NCI-H2227 treated with DMSO at 0.1 percent for 48 hours (cell line): ENCODE measurements at regions not wholly inside any gene's neighbourhood (a gene's known extent, or its start where the extent isn't known, plus 50 kb on each side); places are given as distances from the start of the nearest gene placed in this dataset.
A peak's percentile ranks its signal among the peaks of the same experiment; 100 is the strongest.
"Not testable (repeated sequence)": the region's sequence is repeated elsewhere in the genome, so short reads cannot be mapped to it uniquely, and the experiment has no call there.

ENCODE experiments used
- DNase-seq: peaks from one replicate; lab custom pipeline; 2025; lab: John Stamatoyannopoulos, UW

GRCh38 chrX:20712811-20713210 lies 446.1 kb upstream of the RPS6KA3 start:
- no peak for DNase-seq

DNA sequence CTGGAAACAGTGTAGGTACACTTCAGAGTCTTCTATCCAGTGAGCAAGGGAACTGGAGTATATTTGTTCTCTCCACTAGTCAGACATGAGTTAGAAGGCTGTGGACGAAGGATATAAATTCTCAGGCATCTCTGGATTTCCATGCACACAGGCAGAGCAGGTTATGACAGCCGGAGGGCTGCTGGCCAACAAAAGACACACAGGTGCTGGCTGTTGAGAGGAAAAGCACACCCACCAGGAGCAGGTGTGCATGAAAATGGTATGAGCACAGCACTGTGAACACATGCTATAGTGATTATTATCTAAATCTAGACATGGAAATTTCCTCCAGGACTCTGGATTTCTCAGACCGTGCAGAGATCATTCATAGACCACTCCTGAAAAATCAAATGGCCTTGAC lies 444.7 kb upstream of the RPS6KA3 start:
- no peak for DNase-seq

GRCh38 chrX:20693078-20693477 lies 426.4 kb upstream of the RPS6KA3 start:
- DNase-seq, result no peak

DNA sequence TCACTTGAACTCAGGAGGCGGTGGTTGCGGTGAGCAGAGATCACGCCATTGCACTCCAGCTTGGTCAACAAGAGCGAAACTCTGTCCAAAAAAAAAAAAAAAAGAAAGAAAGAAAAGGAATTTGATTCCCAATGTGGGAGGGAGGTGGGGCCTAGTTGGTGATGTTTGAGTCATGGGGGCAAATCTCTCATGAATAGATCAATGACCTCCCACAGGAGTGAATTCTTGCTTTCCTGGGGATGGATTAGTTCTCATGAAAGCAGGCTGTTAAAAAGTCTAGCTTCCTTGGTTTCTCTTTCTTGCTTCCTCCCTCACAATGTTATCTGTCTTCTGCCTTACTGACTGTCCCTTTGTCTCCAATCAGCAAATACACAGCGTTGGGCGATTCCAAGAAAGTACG lies 419.5 kb upstream of the RPS6KA3 start:
- DNase-seq, result no peak

DNA sequence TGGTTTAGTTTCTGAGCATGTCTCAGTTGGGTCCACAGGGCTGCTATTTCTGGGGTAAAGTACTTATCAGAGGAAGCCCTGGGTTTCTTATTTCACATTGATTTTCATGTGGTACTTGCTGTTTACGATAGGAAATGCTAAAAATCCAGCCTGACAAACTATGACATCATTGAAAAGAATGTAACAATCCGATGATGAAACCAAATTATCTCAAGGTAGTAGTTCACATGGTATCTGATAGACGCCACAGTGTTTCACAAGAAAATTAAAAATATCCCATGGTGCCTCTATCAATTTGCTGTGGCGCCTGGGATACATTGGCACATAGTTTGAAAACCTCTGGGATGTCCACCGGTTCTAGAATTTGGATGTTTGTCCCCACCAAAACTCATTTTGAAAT lies 418.9 kb upstream of the RPS6KA3 start:
- no peak for DNase-seq

DNA sequence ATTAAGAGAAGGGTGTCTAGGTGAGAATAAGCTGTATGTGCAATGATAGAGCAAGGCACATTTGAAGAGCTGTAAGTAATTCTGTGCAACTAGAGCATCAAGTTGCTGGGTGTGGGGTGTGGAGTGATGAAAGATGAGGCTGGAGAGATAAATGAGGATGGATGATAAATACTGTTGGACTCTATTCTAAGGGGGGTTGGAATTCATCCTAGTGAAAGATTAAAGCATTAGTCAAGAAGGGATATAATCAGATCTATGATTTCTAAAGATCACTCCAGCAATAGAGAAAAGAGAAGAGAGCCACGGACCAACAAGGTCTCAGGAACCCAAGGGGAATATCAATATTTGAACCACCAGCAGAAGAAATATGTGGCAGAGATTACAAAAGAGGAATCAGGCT lies 415.0 kb upstream of the RPS6KA3 start:
- DNase-seq, result no peak

- no peak for DNase-seq
Observed at GRCh38 chrX:20680998-20681397, 414.3 kb upstream of the RPS6KA3 start.

- no peak for DNase-seq
Observed at GRCh38 chrX:20672476-20672875, 405.8 kb upstream of the RPS6KA3 start.

DNA sequence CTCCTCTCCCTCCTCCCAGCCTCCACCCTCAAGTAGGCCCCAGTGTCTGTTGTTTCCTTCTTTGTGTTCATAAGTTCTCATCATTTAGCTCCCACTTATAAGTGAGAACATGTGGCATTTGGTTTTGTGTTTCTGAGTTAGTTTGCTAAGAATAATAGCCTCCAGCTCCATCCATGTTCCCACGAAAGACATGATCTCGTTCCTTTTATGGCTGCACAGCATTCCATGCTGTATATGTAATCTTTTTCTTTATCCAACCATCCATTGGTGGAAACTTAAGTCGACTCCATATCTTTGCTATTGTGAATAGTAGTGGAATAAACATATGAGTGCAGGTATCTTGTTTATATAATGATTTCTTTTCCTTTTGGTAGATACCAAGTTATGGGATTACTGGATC lies 405.0 kb upstream of the RPS6KA3 start:
- not testable (repeated sequence) for DNase-seq

DNA sequence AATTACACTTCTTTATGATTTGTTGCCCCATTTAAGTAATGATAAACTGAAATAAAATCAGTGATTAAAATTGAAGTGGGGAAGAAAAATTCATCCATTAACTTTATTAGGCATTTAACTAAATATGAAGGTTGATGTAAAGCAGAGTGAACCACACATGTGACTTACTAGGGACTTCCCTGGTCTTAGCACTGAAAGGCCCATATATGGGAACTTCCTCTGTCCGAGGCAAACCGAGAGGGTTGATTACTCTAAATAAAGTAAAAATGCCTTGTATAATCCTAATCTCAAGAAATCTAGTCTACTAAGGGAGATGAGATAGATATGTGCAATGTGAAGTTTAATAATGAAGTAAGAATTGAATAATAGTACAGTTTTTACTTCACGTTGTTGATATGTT lies 403.9 kb upstream of the RPS6KA3 start:
- DNase-seq, result no peak

DNA sequence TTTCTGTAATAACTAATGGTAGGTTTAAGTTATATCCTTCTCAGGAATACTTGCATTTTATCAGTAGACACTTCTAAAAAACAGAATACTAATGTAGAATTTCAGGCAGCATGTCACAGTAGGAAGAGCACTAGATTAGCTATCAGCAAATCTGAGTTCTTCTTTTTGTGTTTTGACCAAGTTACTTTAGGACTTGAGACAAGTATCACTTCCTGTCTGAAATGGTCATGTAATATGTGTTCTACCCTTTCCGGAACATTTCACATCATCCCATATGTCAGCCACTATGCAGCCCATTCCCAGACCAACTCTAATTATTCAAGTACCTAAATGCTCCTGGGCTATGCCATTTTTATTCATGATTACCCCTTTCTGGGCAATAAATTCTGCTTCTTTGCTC lies 401.8 kb upstream of the RPS6KA3 start:
- DNase-seq, result no peak

GRCh38 chrX:20666331-20666730 lies 399.6 kb upstream of the RPS6KA3 start:
- DNase-seq, result peak; percentile 64

- peak; percentile 6 for DNase-seq
Observed at GRCh38 chrX:20665481-20665880, 398.8 kb upstream of the RPS6KA3 start.

- peak; percentile 40 for DNase-seq
Observed at GRCh38 chrX:20664774-20665173, 398.1 kb upstream of the RPS6KA3 start.

GRCh38 chrX:20664131-20664530 lies 397.4 kb upstream of the RPS6KA3 start:
- DNase-seq, result no peak

- DNase-seq, result peak; percentile 33
Observed at GRCh38 chrX:20663336-20663735, 396.6 kb upstream of the RPS6KA3 start.

GRCh38 chrX:20656721-20657120 lies 390.0 kb upstream of the RPS6KA3 start:
- DNase-seq, result no peak

GRCh38 chrX:20654596-20655106 lies 387.9 kb upstream of the RPS6KA3 start:
- no peak for DNase-seq

- DNase-seq, result no peak
Observed at GRCh38 chrX:20653070-20653469, 386.4 kb upstream of the RPS6KA3 start.

- no peak for DNase-seq
Observed at GRCh38 chrX:20641954-20642353, 375.2 kb upstream of the RPS6KA3 start.

DNA sequence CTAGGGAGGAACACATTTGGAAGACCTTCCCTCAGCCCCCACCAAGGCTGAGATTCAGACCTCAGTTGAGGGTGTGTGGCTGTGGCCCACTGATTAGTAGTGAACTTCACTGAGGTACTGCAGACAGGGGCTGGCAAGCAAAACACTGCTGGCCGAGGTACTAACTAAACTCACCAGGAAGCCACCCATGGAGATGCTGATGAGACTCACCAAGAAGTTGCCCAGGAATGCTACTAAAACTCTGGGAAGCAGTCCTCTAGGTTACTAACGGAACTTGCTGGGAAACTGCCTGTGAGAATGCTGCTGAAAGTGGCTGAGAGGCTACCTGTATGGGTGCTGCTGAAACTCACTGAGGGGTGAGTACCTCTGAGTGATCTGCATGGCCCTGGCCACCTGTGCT lies 372.4 kb upstream of the RPS6KA3 start:
- no peak for DNase-seq

DNA sequence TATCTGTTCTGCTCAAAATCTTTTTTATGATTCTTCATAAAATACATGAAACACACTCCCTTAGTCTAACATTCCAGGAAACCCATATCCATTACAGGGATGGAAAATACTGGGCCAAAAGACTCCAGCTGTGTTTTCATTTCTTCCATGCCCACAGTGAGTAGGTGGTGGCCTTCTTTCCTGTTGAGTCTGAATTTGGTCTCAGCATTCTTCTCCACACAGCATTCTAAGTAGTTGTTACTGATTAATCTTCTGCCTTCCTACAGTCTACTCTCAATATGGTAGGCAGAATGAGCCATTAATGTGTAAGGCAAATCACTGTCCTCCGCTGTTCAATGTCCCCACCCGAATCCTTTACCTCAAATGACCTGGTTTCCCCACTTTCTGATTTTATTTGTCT lies 370.6 kb upstream of the RPS6KA3 start:
- DNase-seq, result no peak

DNA sequence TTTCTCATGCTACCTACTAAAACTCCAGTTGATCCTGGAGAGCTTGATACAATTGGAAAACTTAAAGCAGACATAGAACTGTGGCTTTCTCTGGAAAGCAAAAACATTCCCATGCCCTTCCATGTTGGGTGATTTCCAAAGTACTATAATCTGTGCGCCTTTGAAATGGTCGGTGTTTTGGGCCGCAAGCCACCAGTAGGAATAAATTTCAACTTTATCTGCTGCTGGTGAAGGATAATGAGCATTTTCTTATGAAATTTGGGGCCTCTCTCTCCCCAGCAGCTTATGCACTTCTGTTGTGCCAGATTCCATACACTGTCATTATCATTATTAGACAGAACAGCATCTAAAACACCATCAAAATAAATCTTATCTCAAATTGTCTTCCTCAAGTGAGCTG lies 366.7 kb upstream of the RPS6KA3 start:
- DNase-seq, result peak; percentile 19

- DNase-seq, result no peak
Observed at GRCh38 chrX:20623448-20623847, 356.7 kb upstream of the RPS6KA3 start.

DNA sequence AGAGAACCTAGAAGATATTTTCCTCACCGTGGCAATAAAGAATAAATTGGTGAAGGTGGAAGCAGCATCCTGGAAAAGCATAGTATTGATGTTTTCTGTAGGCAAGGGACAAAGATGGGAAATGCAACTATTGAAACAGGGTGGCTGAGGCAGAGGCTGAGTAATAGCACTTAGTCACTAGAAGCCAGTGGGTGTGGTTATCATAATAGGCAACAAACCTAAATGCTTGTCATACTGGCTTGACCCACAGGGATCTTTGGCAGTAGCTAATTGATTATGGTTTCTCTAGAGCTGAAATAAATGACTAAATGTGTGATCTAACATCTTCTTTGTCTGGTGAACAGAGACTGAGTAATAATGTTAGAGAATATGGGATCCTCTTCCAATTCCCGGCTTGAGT lies 353.6 kb upstream of the RPS6KA3 start:
- DNase-seq, result no peak
